Body of pancreas (tissue), 4 donors: ENCODE measurements at regions not wholly inside any gene's neighbourhood (a gene's known extent, or its start where the extent isn't known, plus 50 kb on each side); places are given as distances from the start of the nearest gene placed in this dataset.

ENCODE experiments used
- ATAC-seq: fragments of 150-250 bp; one replicate; pipeline ENCODE4 v1.9.1; 2016
- DNase-seq, 4 donors: peaks; one replicate each; pipeline ENCODE4 v3.0.0-alpha.2; 2019
- H3K27ac ChIP-seq, 4 donors: fragments of 200-600 bp; sonication (generic); 1 replicate in 3 of 4; 2 replicates in 1 of 4; pipeline versions ENCODE4 v1.5.1 to v1.6.1; 2016 to 2019; ENCODE audit warnings: mild to moderate bottlenecking in 1 of 4, mixed read lengths in 1 of 4, moderate library complexity in 1 of 4
- H3K27me3 ChIP-seq, 2 donors: fragments of 200-600 bp; sonication (generic); one replicate each; pipeline ENCODE4 v1.6.0; 2016; ENCODE audit warnings: mild to moderate bottlenecking in 1 of 2
- H3K36me3 ChIP-seq, 2 donors: fragments of 200-600 bp; sonication (generic); replicated peaks in 1 of 2; 2 replicates each; pipeline ENCODE4 v1.5.1; 2016; ENCODE audit warnings: low read depth in 2 of 2; ENCODE audit not compliant: insufficient read depth in 1 of 2
- H3K4me1 ChIP-seq: fragments of 200-600 bp; sonication (generic); one replicate; pipeline ENCODE4 v1.6.0; 2016
- H3K4me3 ChIP-seq, 2 donors: fragments of 200-600 bp; sonication (generic); 1 replicate in 1 of 2; 2 replicates in 1 of 2; pipeline ENCODE4 v1.5.1; 2016 to 2019
- H3K9me3 ChIP-seq, 3 donors: fragments of 200-600 bp; sonication (generic); 1 replicate in 2 of 3; 2 replicates in 1 of 3; pipeline ENCODE4 v1.5.1; 2016
- CTCF ChIP-seq, 7 experiments: fragments of 450-650 bp in 4 of 7; fragments of 200-600 bp in 3 of 7; sonication (generic) in 3 of 7; IDR thresholded peaks; one replicate each; pipeline ENCODE4 v1.5.1; 2016 to 2019; ENCODE audit warnings: antibody characterized with exemption in 7 of 7
- POLR2A ChIP-seq, 3 donors: fragments of 450-650 bp; IDR thresholded peaks; one replicate each; pipeline ENCODE4 v1.6.1; 2016; ENCODE audit warnings: antibody characterized with exemption in 3 of 3, mild to moderate bottlenecking in 2 of 3
- WGBS, 2 donors: methylation state at CpG; one replicate each; pipeline ENCODE4 v1.1.5; 2017; 5-methylcytosine and 5-hydroxymethylcytosine counted together
- intact Hi-C: fragments of 100-400 bp; cut with DNase I; formaldehyde crosslinking; loops from one replicate; pipeline ENCODE4 v1.15.1; 2023

- TF ChIP-seq CTCF (IDR thresholded peaks at IDR 0.05) (no peak), POLR2A (IDR thresholded peaks at IDR 0.05) (no peak)
- DNase-seq (no peak), ATAC-seq (no peak)
- intact Hi-C loops, result no loop called here
- Histone ChIP-seq H3K9me3 (no peaks in the 10 kb centered on the region), H3K27me3 (no peaks in the 10 kb centered on the region), H3K4me3 (no peak overlapping the region), H3K36me3 (no peaks in the 10 kb centered on the region), H3K27ac (no peak overlapping the region), H3K4me1 (no peaks in the 10 kb centered on the region)
- 17 to 19% methylated on average over 1 of the region's 1 CpG for WGBS, 2 donors
Observed at GRCh38 chr7:13770305-13770704, 219.2 kb downstream of the ETV1 start.

DNA sequence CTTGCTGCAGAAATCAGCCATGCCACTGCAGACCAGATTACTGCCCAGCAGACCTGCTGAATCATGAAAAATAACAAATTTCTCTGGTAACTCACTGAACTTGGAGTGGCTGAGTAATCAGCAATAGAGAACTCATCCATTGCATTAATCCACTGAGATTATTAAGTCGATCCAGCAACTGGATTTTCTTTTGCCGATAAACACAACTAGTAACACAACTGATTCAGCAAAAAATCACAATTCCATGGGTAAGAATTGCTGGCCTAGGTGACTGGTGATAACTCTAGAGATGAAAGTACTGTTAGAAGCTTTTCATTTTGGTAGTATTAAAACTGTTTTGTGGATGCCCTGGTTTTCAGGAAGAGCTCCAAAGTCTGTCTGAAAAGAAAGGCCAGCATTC, 214.5 kb downstream of the ETV1 start:
- Histone ChIP-seq H3K4me3 (no peak overlapping the region), H3K9me3 (no peaks in the 10 kb centered on the region), H3K36me3 (no peaks in the 10 kb centered on the region), H3K4me1 (no peaks in the 10 kb centered on the region), H3K27me3 (no peaks in the 10 kb centered on the region), H3K27ac (no peak overlapping the region)
- 84 to 92% methylated on average over 2 of the region's 2 CpGs for WGBS, 2 donors
- DNase-seq (no peak), ATAC-seq (no peak)
- intact Hi-C loops, result no loop called here
- no peak for TF ChIP-seq POLR2A (IDR thresholded peaks at IDR 0.05)
- TF ChIP-seq CTCF (IDR thresholded peaks at IDR 0.05), result no peak

DNA sequence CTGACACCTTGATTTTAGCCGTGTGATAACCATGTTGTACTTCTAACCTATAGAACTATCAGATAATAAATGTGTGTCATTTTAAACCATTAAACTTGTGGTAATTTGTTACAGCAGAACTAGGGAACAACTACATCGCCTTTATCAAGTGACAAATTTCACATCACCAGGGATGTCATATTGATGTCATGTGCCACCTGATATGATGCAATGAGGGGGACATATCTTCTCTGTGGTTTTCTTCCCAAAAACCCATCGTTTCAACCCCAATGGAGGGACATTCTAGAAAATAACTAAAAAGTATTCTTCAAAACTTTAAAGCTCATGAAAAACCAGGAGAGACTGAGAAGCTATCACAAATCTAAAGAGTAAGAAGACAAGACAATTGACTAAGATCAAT, 212.2 kb downstream of the ETV1 start:
- TF ChIP-seq CTCF (IDR thresholded peaks at IDR 0.05) (no peak), POLR2A (IDR thresholded peaks at IDR 0.05) (no peak)
- intact Hi-C loops, result no loop called here
- DNase-seq, result no peak
- H3K27me3 ChIP-seq, result no peaks in the 10 kb centered on the region
- no peak for ATAC-seq
- no peak overlapping the region for H3K4me3 ChIP-seq
- 59 to 64% methylated on average over 3 of the region's 3 CpGs for WGBS, 2 donors
- H3K36me3 ChIP-seq, result no peaks in the 10 kb centered on the region
- no peak overlapping the region for H3K27ac ChIP-seq
- no peaks in the 10 kb centered on the region for H3K9me3 ChIP-seq
- H3K4me1 ChIP-seq, result no peaks in the 10 kb centered on the region

GRCh38 chr7:13778967-13779366, 210.5 kb downstream of the ETV1 start:
- Histone ChIP-seq H3K9me3 (no peaks in the 10 kb centered on the region), H3K4me1 (no peaks in the 10 kb centered on the region), H3K36me3 (no peaks in the 10 kb centered on the region), H3K27ac (no peak overlapping the region), H3K4me3 (no peak overlapping the region), H3K27me3 (no peaks in the 10 kb centered on the region)
- WGBS, 2 donors, result 66 to 78% methylated on average over 2 of the region's 2 CpGs
- intact Hi-C loops, result no loop called here
- no peak for ATAC-seq
- TF ChIP-seq POLR2A (IDR thresholded peaks at IDR 0.05) (no peak), CTCF (IDR thresholded peaks at IDR 0.05) (no peak)
- DNase-seq, result no peak

GRCh38 chr7:13790611-13791010, 198.9 kb downstream of the ETV1 start:
- intact Hi-C loops, result no loop called here
- ATAC-seq, result no peak
- Histone ChIP-seq H3K4me1 (no peaks in the 10 kb centered on the region), H3K27me3 (no peaks in the 10 kb centered on the region), H3K36me3 (no peaks in the 10 kb centered on the region), H3K9me3 (no peaks in the 10 kb centered on the region), H3K27ac (no peak overlapping the region), H3K4me3 (no peak overlapping the region)
- TF ChIP-seq POLR2A (IDR thresholded peaks at IDR 0.05) (no peak), CTCF (IDR thresholded peaks at IDR 0.05) (no peak)
- WGBS, 2 donors, result 63 to 77% methylated on average over 5 of the region's 5 CpGs
- no peak for DNase-seq
